ENCODE measurements at regions not wholly inside any gene's neighbourhood (a gene's known extent, or its start where the extent isn't known, plus 50 kb on each side); places are given as distances from the start of the nearest gene placed in this dataset.

DNA sequence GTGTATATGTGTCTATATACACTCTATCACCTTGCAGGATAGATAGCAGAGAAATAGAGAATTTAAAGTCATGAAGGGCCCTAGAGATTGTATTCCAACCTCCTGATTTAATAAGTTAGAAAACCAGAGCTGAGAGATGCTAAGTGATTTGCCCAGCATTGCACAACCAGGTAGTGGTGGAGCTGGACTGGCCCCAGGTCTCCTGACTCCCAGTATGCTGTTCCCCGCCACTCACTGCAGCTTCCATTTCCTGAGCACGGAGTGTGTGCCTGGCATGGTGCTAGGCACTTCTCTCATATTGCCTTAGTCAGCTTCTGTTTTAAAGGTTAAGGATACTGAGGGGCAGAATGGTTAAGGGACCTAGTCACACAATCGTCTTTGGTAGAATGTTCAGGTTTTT is 129.4 kb upstream of the KLHL25 start:
- Mint-ChIP-seq H3K27ac (no peak overlapping the region), H3K36me3 (peaks cover 0 to 7% (median 0%) of the 10 kb centered on the region in 3 donors), H3K4me3 (no peak overlapping the region), H3K4me1 (peaks cover 15 to 21% (median 17%) of the 10 kb centered on the region in 3 donors), H3K9me3 (peaks cover 0 to 3% (median 0%) of the 10 kb centered on the region in 5 donors), H3K27me3 (peaks cover 11 to 34% of the 10 kb centered on the region in 2 donors)
- Histone ChIP-seq H3K27ac (ENCODE audit: low read depth, low read length) (no peak overlapping the region), H3K4me3 (ENCODE audit: low read length) (no peak overlapping the region), H3K36me3 (ENCODE audit: insufficient read depth, low read length) (no peaks in the 10 kb centered on the region), H3K27me3 (ENCODE audit: insufficient read depth, low read length, poor library complexity, severe bottlenecking) (no peaks in the 10 kb centered on the region), H3K9me3 (ENCODE audit: low read length) (no peaks in the 10 kb centered on the region), H3K4me1 (ENCODE audit: insufficient read depth, low read length) (peaks cover 18% of the 10 kb centered on the region)
- DNase-seq, result no peak
- ChIA-PET CTCF (no interaction called here), POLR2A (no interaction called here)

DNA sequence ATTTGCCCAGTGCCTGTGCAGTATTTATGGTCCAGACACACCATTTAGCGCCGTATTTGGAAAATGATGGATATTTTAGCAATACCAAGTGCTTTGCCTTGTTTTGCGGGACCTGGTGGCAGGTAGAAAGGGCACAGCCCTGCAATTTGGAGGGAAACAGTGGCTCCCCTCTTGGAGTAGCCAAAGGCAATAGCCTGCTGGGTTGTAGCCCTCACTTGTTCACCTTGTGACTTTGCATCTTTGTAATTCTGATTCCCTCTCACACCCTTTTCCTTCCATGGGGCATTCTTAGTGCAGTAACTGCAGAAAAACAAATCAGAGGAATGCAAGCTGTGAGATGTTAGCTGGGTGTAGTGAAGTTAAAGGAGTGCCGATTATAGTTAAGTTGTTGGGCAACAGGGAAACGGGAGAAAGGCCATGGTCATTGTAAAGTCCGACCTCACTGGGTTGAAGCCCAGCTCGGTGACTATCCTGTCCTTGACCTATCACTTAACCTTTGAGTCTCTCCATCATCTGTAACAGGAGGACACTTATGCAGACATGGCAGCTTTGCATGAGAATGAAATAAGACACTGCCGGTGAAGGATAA is 131.0 kb upstream of the KLHL25 start:
- H3K27me3 Mint-ChIP-seq, result peaks cover 6 to 23% of the 10 kb centered on the region in 2 donors
- peaks cover 15 to 23% (median 18%) of the 10 kb centered on the region in 3 donors for H3K4me1 Mint-ChIP-seq
- H3K4me3 ChIP-seq (ENCODE audit: low read length), result no peak overlapping the region
- no peak overlapping the region for H3K27ac ChIP-seq (ENCODE audit: low read depth, low read length)
- no peaks in the 10 kb centered on the region for H3K36me3 ChIP-seq (ENCODE audit: insufficient read depth, low read length)
- H3K9me3 ChIP-seq (ENCODE audit: low read length), result no peaks in the 10 kb centered on the region
- H3K36me3 Mint-ChIP-seq, result peaks cover 0 to 7% (median 0%) of the 10 kb centered on the region in 3 donors
- no peak overlapping the region for H3K4me3 Mint-ChIP-seq
- no peaks in the 10 kb centered on the region for H3K27me3 ChIP-seq (ENCODE audit: insufficient read depth, low read length, poor library complexity, severe bottlenecking)
- DNase-seq, result no peak
- H3K9me3 Mint-ChIP-seq, result peaks cover 0 to 3% (median 0%) of the 10 kb centered on the region in 5 donors
- H3K4me1 ChIP-seq (ENCODE audit: insufficient read depth, low read length), result peaks cover 22% of the 10 kb centered on the region
- ChIA-PET CTCF (no interaction called here), POLR2A (no interaction called here)
- no peak overlapping the region for H3K27ac Mint-ChIP-seq

DNA sequence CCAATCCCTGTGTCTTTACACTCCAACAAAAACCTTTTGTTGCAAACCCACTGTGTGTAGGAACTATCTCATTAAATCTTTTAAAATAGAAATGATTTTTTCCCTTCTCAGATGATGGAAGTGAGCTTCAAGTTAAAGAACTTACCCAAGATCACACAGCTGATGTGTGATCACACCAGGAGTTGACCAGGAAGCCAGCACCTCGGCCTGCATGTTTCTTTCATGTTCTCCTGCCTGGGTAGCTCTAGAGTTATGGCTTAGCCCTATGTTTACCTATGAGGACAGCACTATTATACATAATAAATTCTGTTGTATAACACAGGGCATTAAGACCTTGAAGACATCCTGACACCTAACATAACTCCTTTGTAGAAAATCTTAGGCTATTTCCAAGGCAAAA is 132.1 kb upstream of the KLHL25 start:
- Mint-ChIP-seq H3K36me3 (peaks cover 0 to 7% (median 0%) of the 10 kb centered on the region in 3 donors), H3K9me3 (peaks cover 0 to 6% (median 0%) of the 10 kb centered on the region in 5 donors), H3K27me3 (peaks cover 7 to 14% of the 10 kb centered on the region in 2 donors), H3K4me3 (no peak overlapping the region), H3K4me1 (peaks cover 15 to 23% (median 18%) of the 10 kb centered on the region in 3 donors), H3K27ac (peak overlapping the region in 1 of 8 donors; percentile 94)
- Histone ChIP-seq H3K36me3 (ENCODE audit: insufficient read depth, low read length) (no peaks in the 10 kb centered on the region), H3K4me3 (ENCODE audit: low read length) (no peak overlapping the region), H3K27me3 (ENCODE audit: insufficient read depth, low read length, poor library complexity, severe bottlenecking) (no peaks in the 10 kb centered on the region), H3K4me1 (ENCODE audit: insufficient read depth, low read length) (peaks cover 26% of the 10 kb centered on the region), H3K9me3 (ENCODE audit: low read length) (no peaks in the 10 kb centered on the region), H3K27ac (ENCODE audit: low read depth, low read length) (no peak overlapping the region)
- ChIA-PET CTCF (no interaction called here), POLR2A (no interaction called here)
- no peak for DNase-seq

DNA sequence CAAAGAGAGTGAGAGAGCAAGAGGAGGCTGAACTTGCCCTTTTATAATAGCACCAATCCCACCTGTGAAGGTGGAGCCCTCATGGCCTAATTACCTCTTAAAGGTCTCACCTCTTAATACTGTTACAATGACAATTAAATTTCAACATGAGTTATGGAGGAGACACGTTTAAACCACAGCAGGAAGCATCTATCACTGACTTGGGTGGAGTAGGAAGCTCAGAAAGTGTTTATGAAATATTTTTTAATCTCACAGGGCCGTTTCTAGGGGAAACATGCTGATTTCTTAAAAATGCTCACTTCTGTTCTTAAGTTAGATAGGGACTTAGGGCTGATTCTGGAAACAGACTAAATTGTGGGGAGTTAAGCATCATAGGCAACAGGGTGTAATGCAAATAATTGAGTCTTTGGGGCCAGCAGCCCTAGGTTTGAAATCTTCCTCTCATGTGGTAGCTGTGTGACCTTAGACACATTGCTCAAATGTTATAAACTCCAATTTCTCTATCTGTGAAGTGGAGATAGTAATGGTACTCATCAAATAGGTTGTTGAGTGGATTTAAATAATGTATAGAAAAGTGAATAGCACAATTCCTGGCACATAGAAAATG is 133.3 kb upstream of the KLHL25 start:
- Histone ChIP-seq H3K27me3 (ENCODE audit: insufficient read depth, low read length, poor library complexity, severe bottlenecking) (no peaks in the 10 kb centered on the region), H3K36me3 (ENCODE audit: insufficient read depth, low read length) (no peaks in the 10 kb centered on the region), H3K4me1 (ENCODE audit: insufficient read depth, low read length) (peaks cover 26% of the 10 kb centered on the region), H3K9me3 (ENCODE audit: low read length) (no peaks in the 10 kb centered on the region), H3K4me3 (ENCODE audit: low read length) (no peak overlapping the region), H3K27ac (ENCODE audit: low read depth, low read length) (no peak overlapping the region)
- peaks cover 5 to 11% of the 10 kb centered on the region in 2 donors for H3K27me3 Mint-ChIP-seq
- peaks cover 0 to 6% (median 0%) of the 10 kb centered on the region in 5 donors for H3K9me3 Mint-ChIP-seq
- H3K36me3 Mint-ChIP-seq, result peaks cover 0 to 7% (median 0%) of the 10 kb centered on the region in 3 donors
- POLR2A ChIA-PET, result no interaction called here
- H3K27ac Mint-ChIP-seq, result peak overlapping the region in 7 of 8 donors; percentile 0 to 94 (median 76)
- CTCF ChIA-PET, result no interaction called here
- peak in 1 of 5 donors; percentile 6 for DNase-seq
- H3K4me3 Mint-ChIP-seq, result peak overlapping the region in 4 of 7 donors; percentile 0 to 47 (median 27)
- peaks cover 15 to 23% (median 18%) of the 10 kb centered on the region in 3 donors for H3K4me1 Mint-ChIP-seq

DNA sequence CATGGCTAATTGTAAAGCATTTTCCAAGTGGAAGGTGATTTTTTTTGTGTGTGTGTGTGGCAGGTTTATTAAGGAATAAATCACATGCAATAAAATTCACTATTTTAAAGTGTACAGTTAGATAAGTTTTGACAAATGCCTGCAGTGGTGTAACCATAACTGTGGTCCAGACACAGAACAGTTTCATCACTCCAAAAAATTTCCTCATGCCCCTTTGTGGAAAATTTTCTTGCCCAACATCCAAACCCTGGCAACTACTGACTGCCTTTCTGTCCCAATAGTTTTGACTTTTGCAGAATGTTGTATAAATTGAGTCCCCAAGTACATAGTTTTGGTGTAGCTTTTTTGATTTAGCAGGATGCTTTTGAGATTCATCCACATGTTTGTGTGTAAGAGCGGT is 135.1 kb upstream of the KLHL25 start:
- Mint-ChIP-seq H3K27me3 (peaks cover 5 to 17% of the 10 kb centered on the region in 2 donors), H3K27ac (peak overlapping the region in 2 of 8 donors; percentile 20 to 63), H3K4me1 (peaks cover 15 to 23% (median 18%) of the 10 kb centered on the region in 3 donors), H3K36me3 (peaks cover 0 to 7% (median 0%) of the 10 kb centered on the region in 3 donors), H3K4me3 (no peak overlapping the region), H3K9me3 (peaks cover 0 to 6% (median 0%) of the 10 kb centered on the region in 5 donors)
- no peaks in the 10 kb centered on the region for H3K27me3 ChIP-seq (ENCODE audit: insufficient read depth, low read length, poor library complexity, severe bottlenecking)
- no peak overlapping the region for H3K4me3 ChIP-seq (ENCODE audit: low read length)
- DNase-seq, result no peak
- H3K27ac ChIP-seq (ENCODE audit: low read depth, low read length), result no peak overlapping the region
- H3K4me1 ChIP-seq (ENCODE audit: insufficient read depth, low read length), result peaks cover 26% of the 10 kb centered on the region
- H3K9me3 ChIP-seq (ENCODE audit: low read length), result no peaks in the 10 kb centered on the region
- ChIA-PET CTCF (no interaction called here), POLR2A (no interaction called here)
- no peaks in the 10 kb centered on the region for H3K36me3 ChIP-seq (ENCODE audit: insufficient read depth, low read length)

DNA sequence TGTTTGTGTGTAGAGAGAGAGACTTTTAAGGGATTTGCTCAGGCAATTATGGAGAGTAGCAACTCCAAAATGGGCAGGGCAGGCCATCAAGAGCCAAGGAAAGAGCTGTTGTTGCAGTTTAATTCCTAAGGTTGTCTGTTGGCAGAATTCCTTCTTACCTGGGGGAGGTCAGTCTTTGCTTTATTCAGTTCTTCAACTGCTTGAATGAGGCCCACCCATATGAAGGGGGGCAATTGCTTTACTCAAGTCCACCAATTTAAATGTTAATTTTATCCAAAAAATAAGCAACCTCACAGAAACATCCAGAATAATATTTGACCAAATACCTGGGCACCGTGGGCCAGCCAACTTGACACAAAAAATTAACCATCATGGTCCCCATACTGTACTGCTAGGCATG is 137.7 kb upstream of the KLHL25 start:
- H3K9me3 ChIP-seq (ENCODE audit: low read length), result no peaks in the 10 kb centered on the region
- H3K9me3 Mint-ChIP-seq, result peaks cover 0 to 3% (median 0%) of the 10 kb centered on the region in 5 donors
- no peak for DNase-seq
- peaks cover 25% of the 10 kb centered on the region for H3K4me1 ChIP-seq (ENCODE audit: insufficient read depth, low read length)
- no peaks in the 10 kb centered on the region for H3K27me3 ChIP-seq (ENCODE audit: insufficient read depth, low read length, poor library complexity, severe bottlenecking)
- H3K4me3 Mint-ChIP-seq, result no peak overlapping the region
- CTCF ChIA-PET, result no interaction called here
- H3K36me3 Mint-ChIP-seq, result peaks cover 0 to 7% (median 0%) of the 10 kb centered on the region in 3 donors
- no peaks in the 10 kb centered on the region for H3K36me3 ChIP-seq (ENCODE audit: insufficient read depth, low read length)
- H3K27me3 Mint-ChIP-seq, result peaks cover 9 to 11% of the 10 kb centered on the region in 2 donors
- POLR2A ChIA-PET, result no interaction called here
- no peak overlapping the region for H3K27ac ChIP-seq (ENCODE audit: low read depth, low read length)
- H3K27ac Mint-ChIP-seq, result no peak overlapping the region
- H3K4me1 Mint-ChIP-seq, result peaks cover 13 to 19% (median 15%) of the 10 kb centered on the region in 3 donors
- H3K4me3 ChIP-seq (ENCODE audit: low read length), result no peak overlapping the region

DNA sequence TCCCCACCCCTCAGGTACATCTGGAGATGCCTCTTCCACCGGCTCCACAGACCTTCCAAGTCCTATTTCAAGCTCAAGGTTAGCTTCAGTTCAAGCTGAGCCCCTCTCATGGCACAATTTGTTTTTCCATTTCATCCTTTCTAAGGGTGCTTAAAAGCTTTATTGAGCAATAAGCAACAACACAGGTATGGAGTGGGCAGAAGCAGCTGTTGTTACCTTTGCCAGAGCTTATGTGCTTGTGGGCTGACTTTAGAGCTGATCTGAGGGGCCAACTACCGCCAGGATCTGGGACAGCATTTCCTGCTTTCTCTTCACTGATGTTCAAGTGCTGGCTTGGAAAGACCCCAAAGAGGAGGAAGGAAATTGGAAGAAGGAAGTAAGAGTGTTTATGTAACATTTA is 140.0 kb upstream of the KLHL25 start:
- Mint-ChIP-seq H3K27me3 (peaks cover 11 to 17% of the 10 kb centered on the region in 2 donors), H3K4me1 (no peaks in the 10 kb centered on the region), H3K9me3 (peaks cover 0 to 3% (median 0%) of the 10 kb centered on the region in 5 donors), H3K36me3 (no peaks in the 10 kb centered on the region), H3K4me3 (no peak overlapping the region), H3K27ac (no peak overlapping the region)
- ChIA-PET POLR2A (no interaction called here), CTCF (no interaction called here)
- Histone ChIP-seq H3K4me1 (ENCODE audit: insufficient read depth, low read length) (peaks cover 4% of the 10 kb centered on the region), H3K9me3 (ENCODE audit: low read length) (no peaks in the 10 kb centered on the region), H3K27me3 (ENCODE audit: insufficient read depth, low read length, poor library complexity, severe bottlenecking) (no peaks in the 10 kb centered on the region), H3K27ac (ENCODE audit: low read depth, low read length) (no peak overlapping the region), H3K4me3 (ENCODE audit: low read length) (no peak overlapping the region), H3K36me3 (ENCODE audit: insufficient read depth, low read length) (no peaks in the 10 kb centered on the region)
- DNase-seq, result no peak

DNA sequence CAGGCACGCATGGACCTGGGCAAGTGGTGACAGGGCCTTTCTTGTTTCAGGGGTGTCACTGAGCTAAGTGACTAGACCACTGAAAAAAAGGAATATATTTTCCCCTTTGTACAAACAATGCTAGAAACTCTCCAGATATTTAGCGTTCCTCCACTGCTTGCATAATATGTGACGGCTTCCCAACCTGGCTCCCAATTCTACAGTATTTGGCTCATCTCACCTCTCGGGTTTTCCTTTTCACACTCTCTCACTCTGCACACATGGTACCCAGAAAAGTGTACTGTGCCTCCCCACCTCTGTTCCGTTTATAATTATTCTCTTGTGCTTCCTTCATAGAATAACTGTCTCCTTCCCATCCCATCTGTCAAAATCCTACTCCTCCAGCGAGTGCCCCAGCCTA is 140.5 kb upstream of the KLHL25 start:
- Histone ChIP-seq H3K9me3 (ENCODE audit: low read length) (no peaks in the 10 kb centered on the region), H3K4me3 (ENCODE audit: low read length) (no peak overlapping the region), H3K27ac (ENCODE audit: low read depth, low read length) (no peak overlapping the region), H3K4me1 (ENCODE audit: insufficient read depth, low read length) (peaks cover 4% of the 10 kb centered on the region), H3K36me3 (ENCODE audit: insufficient read depth, low read length) (no peaks in the 10 kb centered on the region), H3K27me3 (ENCODE audit: insufficient read depth, low read length, poor library complexity, severe bottlenecking) (no peaks in the 10 kb centered on the region)
- no peak for DNase-seq
- peaks cover 0 to 3% (median 0%) of the 10 kb centered on the region in 5 donors for H3K9me3 Mint-ChIP-seq
- CTCF ChIA-PET, result no interaction called here
- peaks cover 11 to 17% of the 10 kb centered on the region in 2 donors for H3K27me3 Mint-ChIP-seq
- no peak overlapping the region for H3K27ac Mint-ChIP-seq
- no peaks in the 10 kb centered on the region for H3K36me3 Mint-ChIP-seq
- no peaks in the 10 kb centered on the region for H3K4me1 Mint-ChIP-seq
- H3K4me3 Mint-ChIP-seq, result no peak overlapping the region
- POLR2A ChIA-PET, result no interaction called here
